ENCODE measurements at regions not wholly inside any gene's neighbourhood (a gene's known extent, or its start where the extent isn't known, plus 50 kb on each side); places are given as distances from the start of the nearest gene placed in this dataset.

DNA sequence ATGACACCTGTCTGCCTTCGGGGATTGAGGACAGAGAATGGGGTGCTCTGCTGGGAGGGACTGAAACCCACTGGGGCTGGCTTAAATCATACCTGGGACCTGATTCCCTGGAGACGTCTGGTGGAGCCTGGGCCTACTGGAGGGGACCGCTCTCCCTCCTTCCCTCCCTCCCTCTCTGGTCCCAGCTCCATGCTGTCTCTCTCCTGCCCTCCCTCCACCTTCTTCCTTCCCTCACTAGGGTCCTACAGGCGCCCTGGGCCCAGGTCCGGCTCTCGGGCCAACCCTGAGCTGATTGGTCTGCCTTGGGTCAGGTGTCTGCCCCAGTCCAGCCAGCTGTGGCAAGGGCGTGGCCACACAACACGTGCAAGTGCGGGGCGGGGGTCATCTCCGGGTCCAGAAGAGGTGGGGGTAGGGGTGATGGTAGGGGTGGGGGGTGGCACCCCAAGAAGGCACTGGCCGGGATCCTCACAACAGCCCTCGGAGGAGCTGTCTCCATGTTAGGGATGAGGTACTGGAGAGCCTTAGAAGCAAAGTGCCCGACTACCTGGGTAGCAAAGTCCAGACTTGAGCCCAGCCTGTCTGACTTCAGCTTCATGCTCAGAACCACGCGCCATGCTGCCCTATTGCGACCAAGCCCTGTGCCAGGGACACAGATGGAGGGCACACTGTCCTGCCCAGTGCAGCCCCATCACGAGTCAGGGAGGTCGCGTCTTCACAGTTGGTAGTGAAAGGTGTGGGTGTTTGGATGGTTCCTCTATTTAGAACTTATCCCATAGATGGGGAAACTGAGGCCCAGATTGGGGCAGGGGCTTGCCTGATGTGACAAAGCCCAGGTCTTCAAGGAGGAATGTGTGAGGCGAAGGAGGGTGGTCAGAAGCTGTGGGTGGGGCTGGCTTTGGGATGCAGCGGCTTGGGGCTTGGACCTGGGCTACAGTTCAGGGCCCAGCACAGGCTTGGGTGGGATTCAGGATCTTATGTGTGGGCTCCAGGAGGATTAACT is 574.1 kb downstream of the PTPRU start:
- no peaks in the 10 kb centered on the region for H3K27me3 ChIP-seq (ENCODE audit: control insufficient read depth in 1 of 2, insufficient read depth in 2 of 2, low read length in 2 of 2)
- no peaks in the 10 kb centered on the region for H3K9me3 ChIP-seq (ENCODE audit: control insufficient read depth in 2 of 2, insufficient read depth in 1 of 2, low read depth in 1 of 2, low read length in 1 of 2)
- H3K27ac ChIP-seq (ENCODE audit: low read depth in 2 of 2, low read length in 1 of 2): no peak overlapping the region
- H3K4me1 ChIP-seq (ENCODE audit: control insufficient read depth in 2 of 2, insufficient read depth in 2 of 2, low read length in 1 of 2): no peaks in the 10 kb centered on the region
- no peaks in the 10 kb centered on the region for H3K36me3 ChIP-seq (ENCODE audit: control insufficient read depth in 2 of 2, insufficient read depth in 2 of 2, low read length in 1 of 2)
- 84 to 85% methylated on average over 22 of the region's 22 CpGs for WGBS, 2 donors
- H3K4me3 ChIP-seq (ENCODE audit: low read depth in 1 of 2, low read length in 2 of 2): no peak overlapping the region

DNA sequence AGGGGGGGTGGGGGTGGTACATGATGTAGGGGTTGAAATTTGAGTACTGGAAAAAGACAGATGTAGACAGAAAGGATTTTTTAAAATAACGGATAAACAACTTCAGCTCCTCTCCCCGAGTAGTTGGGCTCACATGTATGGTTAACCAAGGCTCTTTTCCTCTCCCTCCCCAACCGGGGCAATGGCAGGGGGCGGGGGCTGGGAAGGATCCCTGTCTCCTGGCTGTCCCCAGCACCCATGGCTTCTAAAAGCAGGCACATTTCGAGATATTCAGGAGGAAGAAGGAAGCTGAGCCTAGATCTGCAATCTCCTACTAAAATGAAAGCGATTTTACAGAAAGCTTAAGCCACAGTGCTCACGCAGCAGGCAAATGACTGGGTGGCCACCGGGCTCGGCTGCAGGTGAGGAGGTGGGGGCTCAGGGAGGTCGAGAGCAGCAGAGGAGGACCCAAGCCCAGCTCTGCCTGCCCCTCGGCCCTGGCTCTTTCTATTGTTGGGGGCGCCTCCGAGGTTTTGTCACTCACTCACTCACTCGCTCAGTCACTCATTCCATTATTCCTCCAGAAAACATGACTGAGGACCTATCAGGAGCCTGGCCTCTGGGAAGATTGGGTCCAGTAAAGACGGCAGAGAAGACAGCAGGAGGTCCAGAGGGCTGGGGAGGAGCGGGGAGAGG is 573.3 kb downstream of the PTPRU start:
- 66 to 75% methylated on average over 16 of the region's 16 CpGs for WGBS, 2 donors
- H3K9me3 ChIP-seq (ENCODE audit: control insufficient read depth in 2 of 2, insufficient read depth in 1 of 2, low read depth in 1 of 2, low read length in 1 of 2): no peaks in the 10 kb centered on the region
- no peak overlapping the region for H3K4me3 ChIP-seq (ENCODE audit: low read depth in 1 of 2, low read length in 2 of 2)
- H3K36me3 ChIP-seq (ENCODE audit: control insufficient read depth in 2 of 2, insufficient read depth in 2 of 2, low read length in 1 of 2): no peaks in the 10 kb centered on the region
- H3K27ac ChIP-seq (ENCODE audit: low read depth in 2 of 2, low read length in 1 of 2): no peak overlapping the region
- no peaks in the 10 kb centered on the region for H3K27me3 ChIP-seq (ENCODE audit: control insufficient read depth in 1 of 2, insufficient read depth in 2 of 2, low read length in 2 of 2)
- no peaks in the 10 kb centered on the region for H3K4me1 ChIP-seq (ENCODE audit: control insufficient read depth in 2 of 2, insufficient read depth in 2 of 2, low read length in 1 of 2)

DNA sequence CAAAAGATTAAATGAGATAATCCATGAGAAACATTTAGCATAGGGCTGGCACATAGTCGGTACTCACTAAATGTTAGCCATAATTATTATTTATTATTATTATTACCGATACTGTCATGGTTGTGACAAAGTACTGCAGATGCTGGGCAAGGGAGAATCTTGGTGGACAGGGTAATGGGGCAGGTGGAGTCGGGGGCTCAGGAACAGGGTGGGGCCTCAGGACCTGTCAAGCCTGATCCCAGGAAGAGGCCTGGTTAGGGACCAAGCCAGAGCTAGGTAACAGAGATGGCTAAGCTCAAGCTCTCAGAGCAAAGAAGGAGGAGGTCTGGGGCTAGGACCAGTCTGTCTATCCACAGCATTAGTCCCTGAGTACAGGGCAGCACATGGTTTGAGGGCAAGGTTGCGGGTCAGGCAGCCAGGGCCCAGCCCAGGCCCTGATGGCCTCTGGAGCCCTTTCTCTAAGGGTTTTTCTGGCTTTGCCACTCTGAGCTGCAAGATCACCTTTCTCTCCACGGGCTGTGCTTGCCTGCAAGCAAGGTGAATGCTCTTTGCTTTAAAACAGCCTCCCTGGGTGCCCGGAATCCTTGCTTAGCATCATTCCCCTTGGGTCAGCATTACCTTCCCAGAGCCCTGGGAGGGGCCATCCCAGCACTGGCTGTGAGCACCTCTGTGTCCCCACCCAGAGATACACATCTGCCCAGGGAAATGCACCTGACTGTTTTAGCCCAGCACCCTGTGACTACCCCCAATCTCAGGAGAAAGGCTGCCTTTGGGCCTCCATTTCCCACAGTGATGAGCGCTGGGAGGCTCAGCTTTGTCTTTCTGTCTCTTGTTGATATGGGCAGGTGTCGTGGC is 572.0 kb downstream of the PTPRU start:
- no peaks in the 10 kb centered on the region for H3K36me3 ChIP-seq (ENCODE audit: control insufficient read depth in 2 of 2, insufficient read depth in 2 of 2, low read length in 1 of 2)
- H3K4me1 ChIP-seq (ENCODE audit: control insufficient read depth in 2 of 2, insufficient read depth in 2 of 2, low read length in 1 of 2): no peaks in the 10 kb centered on the region
- H3K27me3 ChIP-seq (ENCODE audit: control insufficient read depth in 1 of 2, insufficient read depth in 2 of 2, low read length in 2 of 2): no peaks in the 10 kb centered on the region
- no peaks in the 10 kb centered on the region for H3K9me3 ChIP-seq (ENCODE audit: control insufficient read depth in 2 of 2, insufficient read depth in 1 of 2, low read depth in 1 of 2, low read length in 1 of 2)
- no peak overlapping the region for H3K27ac ChIP-seq (ENCODE audit: low read depth in 2 of 2, low read length in 1 of 2)
- WGBS, 2 donors: 84 to 85% methylated on average over 8 of the region's 8 CpGs
- no peak overlapping the region for H3K4me3 ChIP-seq (ENCODE audit: low read depth in 1 of 2, low read length in 2 of 2)

DNA sequence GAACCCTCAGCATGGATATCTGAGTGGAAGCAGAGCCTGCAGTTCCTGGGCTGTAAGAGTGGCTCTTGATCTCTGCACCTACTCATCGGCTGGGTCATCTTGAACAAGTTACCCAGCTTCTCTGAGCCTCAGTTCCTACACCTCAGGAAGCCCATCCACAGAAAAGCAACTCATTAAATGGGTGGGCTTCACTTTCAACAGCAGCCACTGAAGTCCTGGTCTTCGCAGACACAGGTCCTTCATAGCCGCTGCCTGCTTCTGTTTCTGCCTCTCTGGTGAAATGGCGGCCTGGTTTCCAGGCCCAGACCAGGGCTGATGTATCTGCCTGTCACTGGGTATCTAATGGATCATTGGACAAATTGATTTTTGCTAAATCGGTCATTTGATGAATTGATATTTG is 571.4 kb downstream of the PTPRU start:
- Histone ChIP-seq H3K9me3 (ENCODE audit: control insufficient read depth in 2 of 2, insufficient read depth in 1 of 2, low read depth in 1 of 2, low read length in 1 of 2) (no peaks in the 10 kb centered on the region), H3K36me3 (ENCODE audit: control insufficient read depth in 2 of 2, insufficient read depth in 2 of 2, low read length in 1 of 2) (no peaks in the 10 kb centered on the region), H3K27me3 (ENCODE audit: control insufficient read depth in 1 of 2, insufficient read depth in 2 of 2, low read length in 2 of 2) (no peaks in the 10 kb centered on the region), H3K27ac (ENCODE audit: low read depth in 2 of 2, low read length in 1 of 2) (no peak overlapping the region), H3K4me3 (ENCODE audit: low read depth in 1 of 2, low read length in 2 of 2) (no peak overlapping the region), H3K4me1 (ENCODE audit: control insufficient read depth in 2 of 2, insufficient read depth in 2 of 2, low read length in 1 of 2) (no peaks in the 10 kb centered on the region)
- 91 to 93% methylated on average over 5 of the region's 5 CpGs for WGBS, 2 donors

DNA sequence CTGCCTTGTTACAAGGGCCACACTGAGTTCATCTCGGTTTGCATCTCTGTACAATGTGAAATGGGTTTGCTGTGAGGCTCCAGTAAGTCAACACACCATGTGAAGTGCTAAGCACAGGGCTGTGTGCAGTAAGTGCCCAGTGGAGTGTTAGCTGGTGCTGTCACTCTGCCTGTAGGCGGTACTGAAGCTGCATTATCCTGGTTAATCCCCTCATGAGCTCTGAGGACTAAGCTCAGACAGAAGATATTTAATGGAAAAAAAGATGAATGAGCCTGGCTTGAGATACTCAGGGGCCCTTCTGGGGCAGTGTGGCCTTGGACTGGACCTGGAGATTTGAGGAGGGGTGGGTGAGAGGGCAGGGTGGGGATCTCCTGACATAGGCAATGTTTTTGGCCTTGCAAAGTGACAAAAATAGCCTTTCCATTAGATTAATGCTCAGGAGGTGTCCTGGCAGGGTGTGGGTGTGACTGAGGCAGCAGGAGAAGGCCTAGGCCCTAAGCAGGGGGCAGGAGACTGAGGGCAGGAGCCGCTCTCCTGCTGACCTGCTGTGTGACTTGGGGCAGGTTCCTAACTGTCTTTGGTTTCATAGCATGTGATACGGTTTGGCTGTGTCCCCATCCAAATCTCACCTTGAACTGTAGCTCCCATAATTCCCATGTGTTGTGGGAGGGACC is 570.5 kb downstream of the PTPRU start:
- Histone ChIP-seq H3K27ac (ENCODE audit: low read depth in 2 of 2, low read length in 1 of 2) (no peak overlapping the region), H3K4me3 (ENCODE audit: low read depth in 1 of 2, low read length in 2 of 2) (no peak overlapping the region), H3K9me3 (ENCODE audit: control insufficient read depth in 2 of 2, insufficient read depth in 1 of 2, low read depth in 1 of 2, low read length in 1 of 2) (no peaks in the 10 kb centered on the region), H3K4me1 (ENCODE audit: control insufficient read depth in 2 of 2, insufficient read depth in 2 of 2, low read length in 1 of 2) (no peaks in the 10 kb centered on the region), H3K36me3 (ENCODE audit: control insufficient read depth in 2 of 2, insufficient read depth in 2 of 2, low read length in 1 of 2) (no peaks in the 10 kb centered on the region), H3K27me3 (ENCODE audit: control insufficient read depth in 1 of 2, insufficient read depth in 2 of 2, low read length in 2 of 2) (no peaks in the 10 kb centered on the region)
- WGBS, 2 donors: 57 to 62% methylated on average over 4 of the region's 4 CpGs

DNA sequence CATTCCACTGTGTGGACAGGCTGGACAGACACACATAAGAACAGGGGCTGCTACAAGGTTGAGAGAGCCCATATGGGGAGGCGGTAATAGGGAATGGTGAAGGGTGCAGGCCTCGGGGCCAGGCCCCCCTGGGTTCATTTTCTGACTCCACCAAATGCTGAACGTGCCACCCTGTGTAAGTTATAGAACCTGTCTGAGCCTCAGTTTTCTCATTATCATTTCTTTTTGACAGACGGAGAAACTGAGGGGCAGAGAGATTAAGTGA is 569.5 kb downstream of the PTPRU start:
- Histone ChIP-seq H3K9me3 (ENCODE audit: control insufficient read depth in 2 of 2, insufficient read depth in 1 of 2, low read depth in 1 of 2, low read length in 1 of 2) (no peaks in the 10 kb centered on the region), H3K4me3 (ENCODE audit: low read depth in 1 of 2, low read length in 2 of 2) (no peak overlapping the region), H3K27ac (ENCODE audit: low read depth in 2 of 2, low read length in 1 of 2) (no peak overlapping the region), H3K36me3 (ENCODE audit: control insufficient read depth in 2 of 2, insufficient read depth in 2 of 2, low read length in 1 of 2) (no peaks in the 10 kb centered on the region), H3K27me3 (ENCODE audit: control insufficient read depth in 1 of 2, insufficient read depth in 2 of 2, low read length in 2 of 2) (no peaks in the 10 kb centered on the region), H3K4me1 (ENCODE audit: control insufficient read depth in 2 of 2, insufficient read depth in 2 of 2, low read length in 1 of 2) (peaks cover 0 to 6% of the 10 kb centered on the region in 2 donors)
- WGBS, 2 donors: 87 to 88% methylated on average over 4 of the region's 4 CpGs

DNA sequence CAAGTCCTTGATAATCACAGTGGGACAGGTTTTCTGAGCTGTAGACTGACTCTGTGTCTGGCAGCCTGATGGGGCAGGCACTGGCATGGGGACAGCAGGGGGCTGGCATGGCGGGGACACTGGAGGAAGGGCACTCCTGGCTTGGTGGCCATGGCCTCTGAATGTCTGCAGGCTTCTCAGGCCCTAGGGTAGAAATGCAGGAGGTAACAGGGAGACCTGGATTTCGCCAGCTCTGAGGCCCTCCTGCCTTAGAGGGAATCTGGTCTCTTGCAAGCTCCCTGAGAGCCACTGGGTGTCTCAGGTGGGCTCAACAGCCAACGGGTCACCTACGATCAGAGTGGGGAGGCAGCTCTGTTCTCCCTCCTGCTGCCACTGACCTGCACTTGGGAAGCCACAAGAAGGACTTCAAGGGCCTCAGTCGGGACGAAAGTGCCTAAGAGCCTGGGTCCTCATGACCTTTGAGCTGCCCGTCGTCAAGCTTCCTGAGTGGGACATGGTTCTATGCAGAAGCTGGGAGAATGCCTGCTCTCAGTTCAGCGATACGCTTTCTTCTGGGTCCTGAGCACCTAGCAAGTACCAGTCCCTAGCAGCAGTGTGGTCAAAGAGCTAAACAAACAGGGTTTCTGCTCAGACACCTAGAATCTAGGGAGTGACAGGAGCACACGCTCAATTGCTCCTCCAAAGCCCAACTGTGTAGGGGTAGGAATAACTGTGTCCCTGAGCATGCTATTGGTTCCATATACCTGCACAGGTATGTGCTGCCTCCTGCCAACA is 569.0 kb downstream of the PTPRU start:
- 71 to 80% methylated on average over 11 of the region's 11 CpGs for WGBS, 2 donors
- no peak overlapping the region for H3K4me3 ChIP-seq (ENCODE audit: low read depth in 1 of 2, low read length in 2 of 2)
- H3K27me3 ChIP-seq (ENCODE audit: control insufficient read depth in 1 of 2, insufficient read depth in 2 of 2, low read length in 2 of 2): no peaks in the 10 kb centered on the region
- H3K4me1 ChIP-seq (ENCODE audit: control insufficient read depth in 2 of 2, insufficient read depth in 2 of 2, low read length in 1 of 2): peaks cover 0 to 8% of the 10 kb centered on the region in 2 donors
- no peak overlapping the region for H3K27ac ChIP-seq (ENCODE audit: low read depth in 2 of 2, low read length in 1 of 2)
- no peaks in the 10 kb centered on the region for H3K36me3 ChIP-seq (ENCODE audit: control insufficient read depth in 2 of 2, insufficient read depth in 2 of 2, low read length in 1 of 2)
- H3K9me3 ChIP-seq (ENCODE audit: control insufficient read depth in 2 of 2, insufficient read depth in 1 of 2, low read depth in 1 of 2, low read length in 1 of 2): no peaks in the 10 kb centered on the region

DNA sequence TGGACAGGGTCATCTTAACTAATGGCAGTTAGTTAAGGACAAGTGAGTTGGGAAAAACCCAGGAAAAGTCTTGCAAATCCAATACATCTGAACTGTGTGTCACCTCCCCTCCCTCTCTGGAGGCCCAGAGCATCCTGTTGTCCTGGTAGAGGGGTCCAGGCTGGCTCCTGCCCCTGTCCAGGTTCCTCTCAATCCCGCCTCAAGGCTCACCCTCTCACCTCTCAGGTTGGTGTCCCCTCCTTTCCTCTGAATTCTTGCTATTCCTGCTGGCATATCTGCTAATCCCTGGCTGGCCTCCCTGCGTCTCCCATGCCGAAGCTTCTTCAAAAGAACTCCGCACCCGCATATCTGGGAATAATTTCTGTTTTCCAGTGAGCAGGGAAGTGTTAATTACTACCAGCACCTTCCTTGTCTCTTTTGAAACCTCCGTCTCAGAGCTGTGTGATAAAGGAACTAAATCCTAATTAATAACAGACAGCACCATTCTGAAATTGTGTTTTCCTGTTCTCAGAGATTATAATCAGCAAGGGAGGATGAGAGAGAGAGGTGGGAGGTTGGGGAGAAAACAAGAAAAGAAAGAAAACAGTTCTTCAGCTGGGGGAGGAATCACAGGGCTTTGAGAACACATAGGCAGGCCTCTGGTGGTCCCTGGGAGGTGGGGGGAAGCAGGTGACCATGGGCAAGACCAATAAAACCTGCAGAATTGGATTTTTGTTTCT is 568.0 kb downstream of the PTPRU start:
- Histone ChIP-seq H3K36me3 (ENCODE audit: control insufficient read depth in 2 of 2, insufficient read depth in 2 of 2, low read length in 1 of 2) (no peaks in the 10 kb centered on the region), H3K27me3 (ENCODE audit: control insufficient read depth in 1 of 2, insufficient read depth in 2 of 2, low read length in 2 of 2) (no peaks in the 10 kb centered on the region), H3K9me3 (ENCODE audit: control insufficient read depth in 2 of 2, insufficient read depth in 1 of 2, low read depth in 1 of 2, low read length in 1 of 2) (no peaks in the 10 kb centered on the region), H3K27ac (ENCODE audit: low read depth in 2 of 2, low read length in 1 of 2) (no peak overlapping the region), H3K4me3 (ENCODE audit: low read depth in 1 of 2, low read length in 2 of 2) (no peak overlapping the region), H3K4me1 (ENCODE audit: control insufficient read depth in 2 of 2, insufficient read depth in 2 of 2, low read length in 1 of 2) (peaks cover 0 to 13% of the 10 kb centered on the region in 2 donors)
- 71 to 75% methylated on average over 6 of the region's 6 CpGs for WGBS, 2 donors

Measured in esophagus (tissue), 2 donors.